Muscle layer of duodenum (tissue), 2 donors: ENCODE measurements at regions not wholly inside any gene's neighbourhood (a gene's known extent, or its start where the extent isn't known, plus 50 kb on each side); places are given as distances from the start of the nearest gene placed in this dataset.

Experiments
- H3K27ac ChIP-seq: one replicate; pipeline ENCODE4 v1.7.0; 2013; ENCODE audit warnings: mild to moderate bottlenecking, low read length
- H3K27me3 ChIP-seq: one replicate; pipeline ENCODE4 v1.7.0; 2013; ENCODE audit warnings: low read depth, mild to moderate bottlenecking, control low read depth, low read length
- H3K36me3 ChIP-seq, 2 donors: one replicate each; pipeline ENCODE4 v1.7.0; 2013; ENCODE audit warnings: low read length in 2 of 2, control low read depth in 1 of 2, mild to moderate bottlenecking in 1 of 2; ENCODE audit not compliant: insufficient read depth in 2 of 2, control insufficient read depth in 1 of 2
- H3K4me1 ChIP-seq, 2 donors: one replicate each; pipeline ENCODE4 v1.7.0; 2013; ENCODE audit warnings: low read length in 2 of 2, mild to moderate bottlenecking in 2 of 2, control low read depth in 1 of 2, moderate library complexity in 1 of 2; ENCODE audit not compliant: insufficient read depth in 2 of 2, control insufficient read depth in 1 of 2
- H3K4me3 ChIP-seq, 2 donors: one replicate each; pipeline ENCODE4 v1.7.0; 2013; ENCODE audit warnings: low read length in 2 of 2, low read depth in 1 of 2, mild to moderate bottlenecking in 1 of 2
- H3K9me3 ChIP-seq, 2 donors: one replicate each; pipeline ENCODE4 v1.7.0; 2013; ENCODE audit warnings: low read length in 2 of 2, control low read depth in 1 of 2, mild to moderate bottlenecking in 1 of 2; ENCODE audit not compliant: control insufficient read depth in 1 of 2
- donor health status: healthy.

- Histone ChIP-seq H3K9me3 (peaks cover 0 to 3% of the 10 kb centered on the region in 2 donors), H3K27ac (no peak overlapping the region)
These were observed 228.8 kb downstream of the SMARCA2 start for GRCh38 chr9:2243666-2244555.

GRCh38 chr9:2247340-2247739 is 232.2 kb downstream of the SMARCA2 start:
- H3K4me3 ChIP-seq: no peak overlapping the region
- H3K4me1 ChIP-seq: peaks cover 0 to 8% of the 10 kb centered on the region in 2 donors
- H3K27ac ChIP-seq: no peak overlapping the region
- H3K9me3 ChIP-seq: peaks cover 0 to 3% of the 10 kb centered on the region in 2 donors
- H3K27me3 ChIP-seq: no peaks in the 10 kb centered on the region
- H3K36me3 ChIP-seq: no peaks in the 10 kb centered on the region

More at GRCh38 chr9:2243666-2244555, 228.8 kb downstream of the SMARCA2 start:
- Histone ChIP-seq H3K4me1 (peaks cover 0 to 9% of the 10 kb centered on the region in 2 donors), H3K27me3 (no peaks in the 10 kb centered on the region), H3K4me3 (no peak overlapping the region), H3K36me3 (no peaks in the 10 kb centered on the region)

GRCh38 chr9:2248768-2249265 is 233.7 kb downstream of the SMARCA2 start:
- H3K27me3 ChIP-seq: no peaks in the 10 kb centered on the region
- no peaks in the 10 kb centered on the region for H3K4me1 ChIP-seq
- H3K4me3 ChIP-seq: no peak overlapping the region
- no peak overlapping the region for H3K27ac ChIP-seq
- H3K9me3 ChIP-seq: peaks cover 0 to 3% of the 10 kb centered on the region in 2 donors
- H3K36me3 ChIP-seq: no peaks in the 10 kb centered on the region

GRCh38 chr9:2253636-2254580 is 238.8 kb downstream of the SMARCA2 start:
- no peak overlapping the region for H3K27ac ChIP-seq
- H3K4me3 ChIP-seq: no peak overlapping the region
- H3K9me3 ChIP-seq: no peaks in the 10 kb centered on the region

GRCh38 chr9:2255128-2255527 is 240.0 kb downstream of the SMARCA2 start:
- H3K27me3 ChIP-seq: no peaks in the 10 kb centered on the region
- H3K4me1 ChIP-seq: no peaks in the 10 kb centered on the region
- no peak overlapping the region for H3K27ac ChIP-seq
- no peak overlapping the region for H3K4me3 ChIP-seq
- H3K9me3 ChIP-seq: no peaks in the 10 kb centered on the region
- H3K36me3 ChIP-seq: no peaks in the 10 kb centered on the region

More at GRCh38 chr9:2253636-2254580, 238.8 kb downstream of the SMARCA2 start:
- Histone ChIP-seq H3K36me3 (no peaks in the 10 kb centered on the region), H3K4me1 (no peaks in the 10 kb centered on the region), H3K27me3 (no peaks in the 10 kb centered on the region)

- no peak overlapping the region for H3K27ac ChIP-seq
- no peaks in the 10 kb centered on the region for H3K27me3 ChIP-seq
- H3K4me1 ChIP-seq: peaks cover 0 to 9% of the 10 kb centered on the region in 2 donors
- no peaks in the 10 kb centered on the region for H3K9me3 ChIP-seq
- no peak overlapping the region for H3K4me3 ChIP-seq
- no peaks in the 10 kb centered on the region for H3K36me3 ChIP-seq
These were observed 242.2 kb downstream of the SMARCA2 start for GRCh38 chr9:2257248-2257929.

GRCh38 chr9:2260417-2261306 is 245.5 kb downstream of the SMARCA2 start:
- Histone ChIP-seq H3K9me3 (no peaks in the 10 kb centered on the region), H3K4me1 (peaks cover 0 to 16% of the 10 kb centered on the region in 2 donors), H3K36me3 (no peaks in the 10 kb centered on the region), H3K27ac (no peak overlapping the region), H3K27me3 (no peaks in the 10 kb centered on the region), H3K4me3 (no peak overlapping the region)

- Histone ChIP-seq H3K27ac (no peak overlapping the region), H3K9me3 (no peaks in the 10 kb centered on the region)
These were observed 246.4 kb downstream of the SMARCA2 start for GRCh38 chr9:2261421-2262103.

GRCh38 chr9:2262386-2263071 is 247.4 kb downstream of the SMARCA2 start:
- no peaks in the 10 kb centered on the region for H3K9me3 ChIP-seq
- H3K27ac ChIP-seq: no peak overlapping the region
- H3K4me3 ChIP-seq: no peak overlapping the region
- peaks cover 0 to 16% of the 10 kb centered on the region in 2 donors for H3K4me1 ChIP-seq
- no peaks in the 10 kb centered on the region for H3K36me3 ChIP-seq
- H3K27me3 ChIP-seq: no peaks in the 10 kb centered on the region

More at GRCh38 chr9:2261421-2262103, 246.4 kb downstream of the SMARCA2 start:
- no peak overlapping the region for H3K4me3 ChIP-seq
- no peaks in the 10 kb centered on the region for H3K27me3 ChIP-seq
- H3K36me3 ChIP-seq: no peaks in the 10 kb centered on the region
- H3K4me1 ChIP-seq: peaks cover 0 to 16% of the 10 kb centered on the region in 2 donors
